Calu3 (cell line): ENCODE measurements at regions not wholly inside any gene's neighbourhood (a gene's known extent, or its start where the extent isn't known, plus 50 kb on each side); places are given as distances from the start of the nearest gene placed in this dataset.

ENCODE experiments used
- BruUV-seq: library from RNA; stranded (reverse); fragments of 400-500 nt; replicated peaks from 2 replicates; lab custom pipeline; 2021; lab: Mats Ljungman, UMichigan
- CTCF ChIA-PET: fragments of 300-600 bp; sonication (Branson Sonifier 250); formaldehyde crosslinking; loops from one replicate; lab custom pipeline; 2022; ENCODE audit warnings: antibody characterized with exemption; lab: Charles Lee
- DNase-seq: peaks from one replicate; pipeline ENCODE4 v3.0.0; 2022
- H3K27ac Mint-ChIP-seq: one replicate; pipeline ENCODE4 v1.8.0; 2022; ENCODE audit warnings: mixed read lengths; ENCODE audit not compliant: unreplicated experiment
- H3K27me3 Mint-ChIP-seq: one replicate; pipeline ENCODE4 v1.8.0; 2022; ENCODE audit warnings: mixed read lengths; ENCODE audit not compliant: unreplicated experiment
- H3K36me3 Mint-ChIP-seq: one replicate; pipeline ENCODE4 v1.8.0; 2022; ENCODE audit warnings: mild to moderate bottlenecking, moderate library complexity, mixed read lengths; ENCODE audit not compliant: insufficient read depth, unreplicated experiment
- H3K4me1 Mint-ChIP-seq: one replicate; pipeline ENCODE4 v1.8.0; 2022; ENCODE audit warnings: mild to moderate bottlenecking, low read depth, mixed read lengths; ENCODE audit not compliant: unreplicated experiment
- H3K4me3 Mint-ChIP-seq: one replicate; pipeline ENCODE4 v1.8.0; 2022; ENCODE audit warnings: mild to moderate bottlenecking, low read depth, moderate library complexity, mixed read lengths; ENCODE audit not compliant: unreplicated experiment
- H3K9me3 Mint-ChIP-seq: one replicate; pipeline ENCODE4 v1.8.0; 2022; ENCODE audit warnings: low read depth, mixed read lengths; ENCODE audit not compliant: unreplicated experiment
- CTCF ChIP-seq: fragments of 200-600 bp; IDR thresholded peaks from one replicate; pipeline ENCODE4 v1.8.0; 2022; ENCODE audit warnings: antibody characterized with exemption; ENCODE audit not compliant: unreplicated experiment
- intact Hi-C: fragments of 100-400 bp; cut with micrococcal nuclease; formaldehyde crosslinking; loops from one replicate; pipeline ENCODE4 v1.10.0; 2022; ENCODE audit not compliant: unreplicated experiment

GRCh38 chr7:22561321-22561811 lies 61.4 kb upstream of the STEAP1B start:
- Mint-ChIP-seq H3K4me3 (peak overlapping the region; percentile 64), H3K36me3 (peaks cover 30% of the 10 kb centered on the region), H3K9me3 (no peaks in the 10 kb centered on the region), H3K27me3 (peaks cover 4% of the 10 kb centered on the region), H3K4me1 (peaks cover 45% of the 10 kb centered on the region), H3K27ac (peak overlapping the region; percentile 82)
- no peak for TF ChIP-seq CTCF
- BruUV-seq, result no TSS peak
- intact Hi-C loops, result loop anchor here (1.0 to 5.0 kb wide), 3 partner anchors 25 to 105 kb away; no protein-coding TSS in a partner anchor
- CTCF ChIA-PET, result interaction anchor here (0.8 to 10.2 kb wide), 12 partner anchors 12 to 493 kb away, joined by 3 to 327 read pairs (median 9); partner anchors contain the start of gene IL6
- DNase-seq, result peak; percentile 66

- H3K9me3 Mint-ChIP-seq, result no peaks in the 10 kb centered on the region
- no peak overlapping the region for H3K4me3 Mint-ChIP-seq
- H3K27me3 Mint-ChIP-seq, result peaks cover 18% of the 10 kb centered on the region
- peaks cover 31% of the 10 kb centered on the region for H3K4me1 Mint-ChIP-seq
- peak overlapping the region; percentile 29 for H3K27ac Mint-ChIP-seq
- BruUV-seq, result no TSS peak
- CTCF ChIA-PET, result interaction anchor here (0.7 to 10.2 kb wide), 15 partner anchors 13 to 1162 kb away, joined by 3 to 327 read pairs (median 6); partner anchors contain the start of gene IL6
- TF ChIP-seq CTCF, result peak; percentile 99
- intact Hi-C loops, result loop anchor here (1.0 to 10.0 kb wide), 7 partner anchors 82 to 495 kb away; no protein-coding TSS in a partner anchor
- H3K36me3 Mint-ChIP-seq, result peaks cover 19% of the 10 kb centered on the region
- DNase-seq, result peak; percentile 87
Measured at GRCh38 chr7:22559829-22560489, 60.0 kb upstream of the STEAP1B start.

GRCh38 chr7:22557167-22557566 lies 57.2 kb upstream of the STEAP1B start:
- no peaks in the 10 kb centered on the region for H3K9me3 Mint-ChIP-seq
- no peak overlapping the region for H3K4me3 Mint-ChIP-seq
- H3K27me3 Mint-ChIP-seq, result peaks cover 46% of the 10 kb centered on the region
- no peak overlapping the region for H3K27ac Mint-ChIP-seq
- TF ChIP-seq CTCF, result no peak
- H3K4me1 Mint-ChIP-seq, result peaks cover 8% of the 10 kb centered on the region
- DNase-seq, result no peak
- BruUV-seq, result no TSS peak
- intact Hi-C loops, result loop anchor here (10.0 kb wide), 1 partner anchor 298 kb away; no protein-coding TSS in a partner anchor
- peaks cover 5% of the 10 kb centered on the region for H3K36me3 Mint-ChIP-seq
- CTCF ChIA-PET, result interaction anchor here (1.3 to 10.2 kb wide), 2 partner anchors 169 to 225 kb away, joined by 4 to 327 read pairs; partner anchors contain the start of gene IL6

GRCh38 chr7:22555476-22555875 lies 55.5 kb upstream of the STEAP1B start:
- intact Hi-C loops, result loop anchor here (10.0 kb wide), 1 partner anchor 299 kb away; no protein-coding TSS in a partner anchor
- Mint-ChIP-seq H3K9me3 (no peaks in the 10 kb centered on the region), H3K36me3 (no peaks in the 10 kb centered on the region), H3K4me1 (no peaks in the 10 kb centered on the region), H3K27ac (no peak overlapping the region), H3K4me3 (no peak overlapping the region), H3K27me3 (peaks cover 63% of the 10 kb centered on the region)
- BruUV-seq, result no TSS peak
- TF ChIP-seq CTCF, result no peak
- DNase-seq, result no peak
- CTCF ChIA-PET, result interaction anchor here (1.1 kb wide), 1 partner anchor 172 kb away, joined by 6 read pairs; the partner anchor contains the start of gene IL6
